ENCODE measurements at regions not wholly inside any gene's neighbourhood (a gene's known extent, or its start where the extent isn't known, plus 50 kb on each side); places are given as distances from the start of the nearest gene placed in this dataset.

GRCh38 chr17:45692661-45693060, 91.5 kb upstream of the CRHR1 start:
- Mint-ChIP-seq H3K36me3 (ENCODE audit: low read depth) (no peaks in the 10 kb centered on the region), H3K27ac (no peak overlapping the region), H3K4me1 (ENCODE audit: low read depth) (no peaks in the 10 kb centered on the region), H3K27me3 (peaks cover 32% of the 10 kb centered on the region), H3K4me3 (no peak overlapping the region), H3K9me3 (no peaks in the 10 kb centered on the region)
- intact Hi-C loops (cut with micrococcal nuclease): no loop called here

GRCh38 chr17:45693792-45694191, 90.3 kb upstream of the CRHR1 start:
- intact Hi-C loops (cut with micrococcal nuclease): no loop called here
- H3K27me3 Mint-ChIP-seq: peaks cover 31% of the 10 kb centered on the region
- no peak overlapping the region for H3K4me3 Mint-ChIP-seq
- no peaks in the 10 kb centered on the region for H3K4me1 Mint-ChIP-seq (ENCODE audit: low read depth)
- H3K27ac Mint-ChIP-seq: no peak overlapping the region
- no peaks in the 10 kb centered on the region for H3K9me3 Mint-ChIP-seq
- H3K36me3 Mint-ChIP-seq (ENCODE audit: low read depth): no peaks in the 10 kb centered on the region

GRCh38 chr17:45696442-45696841, 87.7 kb upstream of the CRHR1 start:
- no peak overlapping the region for H3K4me3 Mint-ChIP-seq
- no peak overlapping the region for H3K27ac Mint-ChIP-seq
- H3K27me3 Mint-ChIP-seq: peaks cover 10% of the 10 kb centered on the region
- intact Hi-C loops (cut with micrococcal nuclease): no loop called here
- no peaks in the 10 kb centered on the region for H3K4me1 Mint-ChIP-seq (ENCODE audit: low read depth)
- no peaks in the 10 kb centered on the region for H3K36me3 Mint-ChIP-seq (ENCODE audit: low read depth)
- no peaks in the 10 kb centered on the region for H3K9me3 Mint-ChIP-seq

GRCh38 chr17:45697076-45697475, 87.0 kb upstream of the CRHR1 start:
- no peaks in the 10 kb centered on the region for H3K36me3 Mint-ChIP-seq (ENCODE audit: low read depth)
- H3K9me3 Mint-ChIP-seq: no peaks in the 10 kb centered on the region
- no peaks in the 10 kb centered on the region for H3K4me1 Mint-ChIP-seq (ENCODE audit: low read depth)
- intact Hi-C loops (cut with micrococcal nuclease): no loop called here
- no peak overlapping the region for H3K4me3 Mint-ChIP-seq
- H3K27ac Mint-ChIP-seq: no peak overlapping the region
- peaks cover 9% of the 10 kb centered on the region for H3K27me3 Mint-ChIP-seq

GRCh38 chr17:45700171-45701090, 83.7 kb upstream of the CRHR1 start:
- Mint-ChIP-seq H3K4me1 (ENCODE audit: low read depth) (no peaks in the 10 kb centered on the region), H3K27ac (no peak overlapping the region), H3K36me3 (ENCODE audit: low read depth) (no peaks in the 10 kb centered on the region), H3K27me3 (peaks cover 11% of the 10 kb centered on the region), H3K4me3 (no peak overlapping the region), H3K9me3 (no peaks in the 10 kb centered on the region)
- intact Hi-C loops (cut with micrococcal nuclease): no loop called here

GRCh38 chr17:45702666-45703266, 81.4 kb upstream of the CRHR1 start:
- Mint-ChIP-seq H3K4me3 (no peak overlapping the region), H3K27me3 (peaks cover 19% of the 10 kb centered on the region), H3K9me3 (no peaks in the 10 kb centered on the region), H3K4me1 (ENCODE audit: low read depth) (no peaks in the 10 kb centered on the region), H3K27ac (no peak overlapping the region), H3K36me3 (ENCODE audit: low read depth) (no peaks in the 10 kb centered on the region)
- intact Hi-C loops (cut with micrococcal nuclease): no loop called here

- intact Hi-C loops (cut with micrococcal nuclease): no loop called here
- peaks cover 20% of the 10 kb centered on the region for H3K27me3 Mint-ChIP-seq
- H3K27ac Mint-ChIP-seq: no peak overlapping the region
- H3K36me3 Mint-ChIP-seq (ENCODE audit: low read depth): no peaks in the 10 kb centered on the region
- H3K9me3 Mint-ChIP-seq: no peaks in the 10 kb centered on the region
- no peaks in the 10 kb centered on the region for H3K4me1 Mint-ChIP-seq (ENCODE audit: low read depth)
- H3K4me3 Mint-ChIP-seq: no peak overlapping the region
Observed at GRCh38 chr17:45703348-45703747, 80.8 kb upstream of the CRHR1 start.

GRCh38 chr17:45703806-45704205, 80.3 kb upstream of the CRHR1 start:
- Mint-ChIP-seq H3K4me3 (no peak overlapping the region), H3K27ac (no peak overlapping the region), H3K9me3 (no peaks in the 10 kb centered on the region), H3K4me1 (ENCODE audit: low read depth) (no peaks in the 10 kb centered on the region), H3K36me3 (ENCODE audit: low read depth) (no peaks in the 10 kb centered on the region), H3K27me3 (peaks cover 23% of the 10 kb centered on the region)
- intact Hi-C loops (cut with micrococcal nuclease): no loop called here

- intact Hi-C loops (cut with micrococcal nuclease): no loop called here
Observed at GRCh38 chr17:45704251-45704650, 79.9 kb upstream of the CRHR1 start.

GRCh38 chr17:45705123-45706009, 78.8 kb upstream of the CRHR1 start:
- Mint-ChIP-seq H3K9me3 (no peaks in the 10 kb centered on the region), H3K27me3 (peaks cover 26% of the 10 kb centered on the region), H3K4me3 (no peak overlapping the region), H3K36me3 (ENCODE audit: low read depth) (no peaks in the 10 kb centered on the region), H3K27ac (no peak overlapping the region), H3K4me1 (ENCODE audit: low read depth) (no peaks in the 10 kb centered on the region)
- intact Hi-C loops (cut with micrococcal nuclease): no loop called here

More at GRCh38 chr17:45704251-45704650, 79.9 kb upstream of the CRHR1 start:
- Mint-ChIP-seq H3K36me3 (ENCODE audit: low read depth) (no peaks in the 10 kb centered on the region), H3K4me3 (no peak overlapping the region), H3K4me1 (ENCODE audit: low read depth) (no peaks in the 10 kb centered on the region), H3K27me3 (peaks cover 24% of the 10 kb centered on the region), H3K9me3 (no peaks in the 10 kb centered on the region), H3K27ac (no peak overlapping the region)

GRCh38 chr17:45706033-45706432, 78.1 kb upstream of the CRHR1 start:
- no peak overlapping the region for H3K4me3 Mint-ChIP-seq
- H3K27ac Mint-ChIP-seq: no peak overlapping the region
- H3K9me3 Mint-ChIP-seq: no peaks in the 10 kb centered on the region
- no peaks in the 10 kb centered on the region for H3K4me1 Mint-ChIP-seq (ENCODE audit: low read depth)
- peaks cover 26% of the 10 kb centered on the region for H3K27me3 Mint-ChIP-seq
- intact Hi-C loops (cut with micrococcal nuclease): no loop called here
- H3K36me3 Mint-ChIP-seq (ENCODE audit: low read depth): no peaks in the 10 kb centered on the region

- Mint-ChIP-seq H3K27me3 (peaks cover 35% of the 10 kb centered on the region), H3K4me1 (ENCODE audit: low read depth) (no peaks in the 10 kb centered on the region), H3K27ac (no peak overlapping the region), H3K9me3 (no peaks in the 10 kb centered on the region), H3K36me3 (ENCODE audit: low read depth) (no peaks in the 10 kb centered on the region), H3K4me3 (no peak overlapping the region)
- intact Hi-C loops (cut with micrococcal nuclease): no loop called here
Observed at GRCh38 chr17:45708707-45709290, 75.3 kb upstream of the CRHR1 start.

GRCh38 chr17:45709728-45710288, 74.3 kb upstream of the CRHR1 start:
- H3K36me3 Mint-ChIP-seq (ENCODE audit: low read depth): no peaks in the 10 kb centered on the region
- no peak overlapping the region for H3K27ac Mint-ChIP-seq
- H3K4me1 Mint-ChIP-seq (ENCODE audit: low read depth): no peaks in the 10 kb centered on the region
- intact Hi-C loops (cut with micrococcal nuclease): no loop called here
- no peaks in the 10 kb centered on the region for H3K9me3 Mint-ChIP-seq
- no peak overlapping the region for H3K4me3 Mint-ChIP-seq
- peaks cover 35% of the 10 kb centered on the region for H3K27me3 Mint-ChIP-seq

Measured in dendritic cell treated with granulocyte-macrophage colony-stimulating factor and Interleukin-4, amounts not matched to agents 40 ng/mL and 50 ng/mL, for 4 days (primary cell).